Hematopoietic multipotent progenitor cell treated with erythropoietin and hydrocortisone succinate and interleukin-3 and kit ligand, for 8 days (in vitro differentiated cells): ENCODE measurements at regions not wholly inside any gene's neighbourhood (a gene's known extent, or its start where the extent isn't known, plus 50 kb on each side); places are given as distances from the start of the nearest gene placed in this dataset.

ENCODE experiments used
- DNase-seq: peaks from one replicate; pipeline ENCODE4 v3.0.0-alpha.2; 2015

DNA sequence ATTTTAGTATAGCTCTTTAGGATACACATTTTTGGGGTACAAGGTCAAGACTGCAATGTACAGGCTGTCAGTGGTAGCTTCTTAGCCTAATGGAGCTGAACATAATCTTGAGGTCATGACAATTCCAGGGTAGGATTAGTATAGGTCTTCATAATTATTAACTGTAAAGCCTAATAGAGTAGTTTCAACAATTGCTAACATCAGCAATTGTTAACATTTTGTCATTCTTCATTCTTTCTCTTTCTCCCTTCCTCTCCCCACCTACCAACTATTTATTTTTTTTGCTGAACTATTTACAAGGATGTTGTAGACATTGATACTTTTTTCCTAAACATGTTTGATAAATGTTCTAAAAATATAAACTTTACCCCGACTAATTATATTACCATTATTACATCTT is 461.3 kb upstream of the DCC start:
- DNase-seq = no peak

DNA sequence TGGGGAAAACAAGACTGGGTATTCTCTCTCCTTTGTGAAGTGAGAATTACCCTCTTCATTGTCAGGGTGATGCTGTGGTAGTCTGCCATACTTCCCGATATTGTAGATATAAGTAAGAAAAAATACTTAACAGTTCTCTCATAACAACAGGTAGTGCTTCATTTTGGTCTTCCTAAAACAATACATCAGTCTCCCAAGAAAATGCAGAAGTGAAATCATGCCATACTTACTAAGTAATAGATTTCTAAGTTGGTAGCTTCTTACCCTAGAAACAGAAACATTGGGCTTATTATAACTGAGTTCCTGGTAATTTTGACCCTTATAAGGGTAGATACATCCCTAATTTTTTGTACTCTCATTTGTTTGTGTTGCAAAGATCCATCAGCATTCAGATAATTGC is 460.7 kb upstream of the DCC start:
- no peak for DNase-seq

DNA sequence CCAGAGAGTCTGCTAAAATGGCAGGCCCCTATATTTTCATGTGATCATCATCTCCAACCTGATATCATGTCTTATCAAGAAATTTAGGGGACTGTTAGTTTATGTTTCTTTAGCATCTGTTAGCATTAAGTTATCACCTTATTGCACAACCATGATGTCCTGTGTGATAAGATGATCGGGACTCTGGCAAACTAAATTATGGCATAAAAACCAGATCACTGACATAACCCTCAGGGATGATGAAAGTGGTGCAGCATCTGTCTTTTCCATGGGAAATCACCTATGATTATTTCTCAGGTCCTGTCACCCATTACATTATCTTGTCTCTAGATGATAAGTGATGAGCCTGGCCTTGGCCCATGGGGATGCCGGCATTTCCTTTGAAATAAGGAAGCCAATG is 458.6 kb upstream of the DCC start:
- no peak for DNase-seq

DNA sequence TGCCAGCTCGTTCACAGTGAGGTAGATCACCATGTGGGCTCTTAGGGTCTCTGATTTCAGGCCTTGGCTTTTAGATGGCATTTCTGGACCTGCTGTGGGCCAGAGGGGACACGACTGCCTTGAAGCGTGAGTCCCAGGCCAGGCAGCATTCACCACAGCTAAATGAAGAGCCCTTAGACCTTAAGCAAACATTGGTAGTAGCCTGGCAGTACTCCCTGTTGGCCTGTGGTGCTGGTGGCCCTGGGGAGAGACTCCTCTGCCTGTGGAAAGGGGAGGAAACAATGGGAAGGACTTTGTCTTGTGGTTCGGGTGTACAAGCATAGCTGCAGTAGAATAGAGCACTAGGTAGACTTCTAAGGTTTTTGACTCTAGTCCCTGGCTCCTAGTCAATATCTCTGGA is 456.0 kb upstream of the DCC start:
- DNase-seq = no peak

DNA sequence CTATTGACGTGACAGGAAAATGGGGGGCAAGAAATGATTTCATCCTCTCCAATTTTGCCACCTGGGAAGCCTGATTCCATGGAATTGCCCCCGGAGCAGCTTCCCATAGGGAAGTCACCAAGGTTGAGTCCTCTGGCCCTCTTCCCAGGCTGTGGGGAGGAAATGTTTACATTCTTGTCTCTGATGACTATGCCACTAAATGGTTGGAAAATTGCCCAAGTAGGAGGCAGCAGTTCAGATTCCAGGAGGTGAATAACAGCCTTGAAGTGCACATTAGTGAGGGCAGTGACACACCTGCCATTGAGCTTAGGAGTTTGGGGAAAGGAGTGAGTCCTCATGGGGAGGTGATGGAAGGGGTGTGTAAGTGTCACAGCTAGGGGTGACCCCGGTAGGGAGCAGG is 449.2 kb upstream of the DCC start:
- no peak for DNase-seq

DNA sequence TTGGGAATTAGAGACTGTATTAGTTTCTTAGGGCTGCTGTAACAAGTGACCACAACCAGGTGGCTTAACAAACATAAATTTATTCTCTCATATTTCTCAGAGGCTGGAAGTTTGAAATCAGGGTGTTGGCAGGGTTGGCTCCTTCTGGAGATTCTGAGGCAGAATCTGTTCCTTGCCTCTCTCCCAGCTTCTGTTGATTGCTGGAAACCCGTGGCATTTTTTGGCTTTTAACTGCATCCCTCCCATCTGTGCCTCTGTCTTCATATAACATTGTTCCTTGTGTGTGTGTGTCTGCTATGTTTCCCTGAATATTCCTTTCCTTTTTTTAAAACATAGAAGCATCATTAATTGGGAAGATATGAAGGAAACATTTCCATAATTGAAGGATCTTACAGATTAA is 448.1 kb upstream of the DCC start:
- no peak for DNase-seq

DNA sequence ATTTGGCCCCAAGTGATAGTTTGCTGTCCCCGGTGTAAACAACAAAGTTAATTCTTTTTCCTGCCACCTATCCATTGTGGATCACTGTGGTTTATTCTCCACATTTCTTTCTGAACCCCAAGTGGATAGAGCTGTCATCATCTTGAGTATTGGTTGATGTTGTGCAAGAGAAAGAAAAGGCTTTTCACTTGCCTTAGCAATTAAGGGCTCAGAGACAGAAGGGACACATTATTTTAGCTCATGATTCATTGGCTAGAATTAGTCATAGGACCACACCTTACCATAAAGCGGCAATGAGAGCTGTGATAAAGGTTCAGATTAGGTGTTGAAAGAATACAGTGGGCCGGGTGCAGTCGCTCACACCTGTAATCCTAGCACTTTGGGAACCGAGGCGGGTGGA is 442.1 kb upstream of the DCC start:
- no peak for DNase-seq

DNA sequence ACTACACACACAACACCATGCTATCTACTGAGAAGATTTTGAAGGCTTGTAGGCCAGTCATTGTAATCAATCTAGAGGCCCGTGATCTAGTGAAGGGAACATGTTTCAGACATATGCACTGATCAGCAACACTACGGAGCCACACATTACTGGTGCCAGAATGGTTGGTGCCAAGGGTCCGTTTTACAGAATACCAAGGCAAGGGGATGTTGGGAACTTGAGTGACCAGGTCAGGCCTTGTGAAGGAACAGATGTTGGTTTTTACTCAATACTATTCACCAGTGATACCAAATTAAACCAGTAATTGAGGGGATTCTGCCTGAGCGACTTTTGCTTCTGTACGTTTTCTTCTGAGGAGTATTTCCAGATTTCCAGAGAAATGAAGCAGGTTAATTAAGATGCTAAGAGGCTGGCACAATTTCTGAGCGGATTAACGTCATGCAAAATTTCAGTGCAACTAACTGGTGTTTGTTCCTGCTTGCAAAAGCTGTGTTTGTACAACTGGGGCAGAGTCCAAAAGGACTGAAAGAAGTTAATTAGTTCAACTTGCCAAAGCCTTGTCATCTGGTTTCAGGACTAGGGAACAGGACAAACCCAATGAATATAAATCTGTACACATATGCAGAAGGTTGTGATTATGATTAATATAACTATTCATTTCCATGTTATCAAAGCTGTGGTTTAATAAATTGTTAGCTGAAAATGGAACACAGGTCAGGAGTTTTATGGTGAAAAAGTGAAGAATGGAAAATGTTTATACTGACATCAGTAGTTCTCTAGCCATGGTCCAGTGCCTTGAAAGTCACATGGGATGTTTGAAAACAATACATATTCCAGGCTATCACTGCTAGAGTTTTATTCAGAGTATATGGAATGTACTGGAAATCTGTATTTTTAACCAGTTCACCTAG is 432.1 kb upstream of the DCC start:
- no peak for DNase-seq

DNA sequence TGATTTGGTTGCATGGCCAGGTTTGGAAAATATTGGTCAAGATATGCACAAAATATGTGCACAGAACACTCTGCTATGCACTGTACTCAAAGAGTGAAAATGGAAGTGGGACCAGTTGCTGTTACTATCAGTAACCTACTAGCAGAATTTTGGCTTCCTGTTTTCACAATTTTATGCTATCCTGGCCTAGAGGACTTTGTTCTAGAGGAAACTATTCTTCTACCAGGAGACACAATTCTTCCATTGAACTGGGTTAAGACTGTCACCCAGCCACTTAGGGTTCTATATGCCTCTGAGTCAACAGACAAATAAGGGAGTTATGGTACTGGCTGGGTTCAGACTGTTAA is 431.4 kb upstream of the DCC start:
- DNase-seq = no peak

DNA sequence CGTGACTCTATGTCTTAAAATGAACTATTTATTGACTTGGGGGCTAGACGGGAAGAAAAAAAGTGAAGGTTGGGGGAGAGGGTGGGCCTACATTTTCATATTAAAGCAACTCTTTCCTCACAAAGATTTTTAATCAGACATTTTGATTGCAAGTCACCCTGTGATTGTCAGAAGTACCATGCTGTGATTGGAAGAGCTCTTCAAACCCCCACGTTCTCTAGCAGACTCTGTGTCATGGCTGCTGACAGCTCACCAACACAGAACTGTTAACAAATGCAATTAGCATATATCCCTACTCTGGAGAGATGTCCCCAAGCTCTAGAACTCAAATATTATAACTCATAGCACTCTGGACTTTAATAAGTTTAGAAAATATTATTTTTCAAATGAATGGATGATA is 428.4 kb upstream of the DCC start:
- no peak for DNase-seq

DNA sequence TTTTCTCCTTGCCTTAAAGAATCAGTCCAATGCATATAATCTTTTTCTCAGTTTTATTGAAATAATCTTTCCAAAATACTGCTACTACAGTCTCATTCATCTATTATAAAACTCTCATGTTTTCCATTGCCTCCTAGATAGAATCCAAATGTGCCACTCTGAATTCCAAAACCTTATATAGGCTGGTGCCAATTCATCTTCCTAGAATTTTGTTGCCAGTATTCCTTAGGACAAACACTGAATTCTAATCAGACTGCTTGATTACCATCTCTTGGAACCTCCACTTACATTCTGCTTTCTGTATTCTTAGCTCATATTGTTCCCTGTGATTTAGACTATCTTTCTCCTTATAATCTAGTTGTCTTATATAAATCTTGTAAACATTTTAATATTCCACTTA is 427.6 kb upstream of the DCC start:
- DNase-seq = no peak

DNA sequence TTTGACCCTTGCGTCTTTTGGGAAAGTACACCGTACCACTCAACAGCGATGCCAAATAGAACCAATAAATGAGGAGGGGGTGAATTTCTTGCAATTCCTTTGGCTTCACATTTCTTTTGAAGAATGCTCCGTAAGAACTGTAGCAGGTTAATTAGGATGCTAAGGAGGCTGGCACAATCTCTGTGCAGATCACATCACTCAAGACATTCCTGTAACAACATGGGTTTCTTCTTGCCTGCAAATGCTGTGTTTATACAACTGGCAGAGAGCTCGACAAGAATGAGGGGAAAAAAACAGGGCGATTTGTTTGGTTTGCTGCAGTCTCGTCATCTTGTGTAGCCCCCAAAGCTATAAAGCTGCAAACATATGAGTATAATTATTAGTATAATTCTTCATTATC is 424.8 kb upstream of the DCC start:
- no peak for DNase-seq

DNA sequence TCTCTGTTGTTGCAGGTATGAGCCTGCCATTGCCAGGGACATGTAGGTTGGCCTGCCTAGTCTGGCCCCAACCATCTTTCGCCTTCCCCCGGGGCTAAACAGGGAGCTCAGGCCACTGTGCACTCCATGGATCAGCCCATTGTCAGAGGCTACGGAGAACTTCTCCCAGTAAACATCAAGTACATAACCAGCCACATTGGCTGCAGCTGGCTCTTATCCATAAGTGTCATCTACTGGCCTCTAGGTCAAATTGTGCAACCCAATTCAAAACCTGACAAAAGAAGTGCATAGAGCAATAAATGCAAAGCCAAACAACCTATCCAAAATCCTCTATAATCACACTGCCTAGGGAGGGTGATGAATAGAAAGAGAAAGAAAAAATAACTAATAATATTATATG is 418.1 kb upstream of the DCC start:
- no peak for DNase-seq

DNA sequence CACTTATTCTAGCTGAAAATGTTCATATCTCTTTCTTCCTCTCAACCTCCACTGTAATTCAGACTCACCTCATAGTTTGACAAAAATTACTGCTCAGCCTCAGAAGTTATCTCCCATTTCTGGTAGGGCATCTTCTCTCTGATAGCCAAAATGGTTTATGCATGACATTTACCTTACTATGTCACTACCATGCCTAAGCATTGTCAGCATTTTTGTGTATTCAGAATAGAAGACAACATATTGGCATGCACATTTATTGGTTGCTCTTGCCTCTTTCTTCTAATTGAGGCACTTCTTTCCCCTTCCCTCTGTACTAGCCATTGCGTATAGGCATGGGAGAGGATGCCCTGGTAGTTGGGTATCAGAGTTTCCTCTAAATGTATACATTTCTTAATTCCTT is 406.1 kb upstream of the DCC start:
- DNase-seq = no peak

DNA sequence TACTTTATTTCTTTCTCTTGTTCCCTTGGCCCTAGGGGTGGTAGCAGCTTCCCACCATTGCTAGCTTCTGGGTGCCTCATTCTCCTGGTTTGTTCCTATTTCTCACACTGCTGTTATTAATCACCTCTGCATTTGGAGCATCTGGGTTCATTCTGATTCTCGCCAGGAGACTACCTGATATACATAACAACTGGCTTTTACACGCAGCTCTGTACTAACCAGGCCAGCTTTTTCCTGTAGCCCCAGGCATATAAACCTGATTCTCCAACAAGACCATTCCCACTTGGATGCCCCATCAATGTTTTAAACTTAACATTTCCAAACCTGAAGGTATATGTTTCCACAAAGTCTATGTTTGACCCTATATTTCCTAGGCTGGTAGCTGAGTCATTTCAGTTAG is 403.9 kb upstream of the DCC start:
- no peak for DNase-seq

DNA sequence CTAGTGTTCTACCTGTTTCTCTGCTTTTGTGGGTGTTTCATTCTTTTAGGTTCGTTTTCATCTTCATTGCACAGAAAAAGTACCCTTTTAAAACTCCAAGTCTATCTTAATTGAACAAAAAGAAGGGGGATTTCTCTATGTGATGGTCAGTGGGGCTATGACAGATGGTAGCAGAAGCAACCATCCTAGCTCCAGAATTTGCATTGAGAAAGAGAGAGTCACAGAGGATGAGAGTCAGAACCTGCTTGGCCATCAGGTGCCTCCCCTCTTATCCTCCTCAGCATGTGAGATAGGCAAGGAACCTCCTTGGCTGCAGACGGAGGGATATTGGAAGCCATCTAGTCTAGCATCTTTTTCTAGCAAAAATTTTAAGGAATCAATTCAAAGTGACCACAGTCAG is 398.0 kb upstream of the DCC start:
- no peak for DNase-seq

DNA sequence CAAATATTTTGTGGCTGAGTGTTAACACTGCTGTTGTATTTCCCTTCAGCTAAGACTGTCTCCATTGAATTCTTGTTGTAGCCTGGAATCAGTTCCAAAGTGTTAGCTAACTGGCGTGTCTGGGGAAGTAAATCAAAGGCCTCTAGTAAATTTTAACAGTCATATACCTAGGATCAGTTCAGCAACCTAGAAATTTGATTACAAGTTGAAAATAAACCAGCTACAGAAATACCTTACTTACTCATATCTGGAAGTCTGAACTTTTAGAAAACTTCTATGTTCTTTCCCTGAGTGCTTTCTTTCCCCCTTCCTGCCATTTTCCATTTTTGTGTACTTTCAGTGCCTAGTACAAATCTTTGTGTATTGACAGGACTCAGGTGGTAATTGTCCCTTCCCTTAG is 396.7 kb upstream of the DCC start:
- DNase-seq = no peak

DNA sequence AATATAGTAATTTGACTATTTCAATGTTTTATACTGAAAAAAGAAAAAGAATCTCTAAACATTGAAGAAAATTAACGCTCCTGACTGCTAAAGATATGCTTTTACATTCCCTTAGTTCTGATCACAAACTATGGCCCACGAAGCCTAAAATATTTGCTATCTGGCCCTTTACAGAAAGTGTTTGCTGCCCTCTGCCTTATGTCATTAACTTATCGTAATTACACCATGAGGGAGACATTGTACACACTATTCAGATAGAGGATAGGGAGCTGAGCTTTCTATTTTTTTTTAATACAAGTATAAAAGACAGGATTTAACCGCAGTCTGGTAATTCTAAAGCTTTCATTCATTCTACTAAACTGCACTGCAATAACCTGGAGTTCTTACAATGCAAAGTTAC is 393.1 kb upstream of the DCC start:
- DNase-seq = no peak

DNA sequence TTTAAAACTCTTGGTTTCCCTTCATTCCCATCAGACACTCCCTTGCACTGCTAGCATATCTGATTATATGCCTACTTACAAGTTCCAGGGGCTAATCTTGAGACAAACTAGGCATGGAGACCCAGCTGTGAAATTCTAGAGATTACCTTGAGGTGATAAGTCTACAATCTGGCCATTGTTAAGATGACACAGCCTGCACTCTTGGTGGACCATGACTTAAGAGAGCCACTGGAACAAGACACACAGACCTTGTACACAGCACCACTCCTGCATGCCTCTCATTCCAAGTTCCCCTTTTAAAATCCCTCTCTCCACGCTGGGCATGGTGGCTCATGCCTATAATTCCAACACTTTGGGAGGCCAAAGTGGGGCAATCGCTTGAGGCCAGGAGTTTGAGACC is 387.2 kb upstream of the DCC start:
- DNase-seq = no peak

DNA sequence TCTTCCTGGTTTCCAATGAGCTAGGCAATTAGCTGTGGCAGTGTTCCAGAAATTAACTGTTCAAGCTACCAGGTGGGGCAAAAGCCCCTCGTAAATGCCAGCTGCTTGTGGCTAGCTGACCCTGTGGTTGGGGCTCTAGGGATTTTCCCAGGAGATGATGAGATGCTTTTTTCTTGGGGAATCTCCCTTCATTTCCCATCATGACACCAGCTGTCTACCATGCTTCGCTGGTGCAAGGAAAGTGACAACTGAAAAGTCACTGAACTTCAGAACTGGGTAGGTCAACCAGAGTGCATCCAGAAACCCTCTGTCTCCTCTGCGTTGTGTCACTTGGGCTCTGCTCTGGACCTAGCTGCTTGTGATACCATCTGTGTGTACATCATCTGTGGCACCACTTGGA is 386.5 kb upstream of the DCC start:
- DNase-seq = no peak

DNA sequence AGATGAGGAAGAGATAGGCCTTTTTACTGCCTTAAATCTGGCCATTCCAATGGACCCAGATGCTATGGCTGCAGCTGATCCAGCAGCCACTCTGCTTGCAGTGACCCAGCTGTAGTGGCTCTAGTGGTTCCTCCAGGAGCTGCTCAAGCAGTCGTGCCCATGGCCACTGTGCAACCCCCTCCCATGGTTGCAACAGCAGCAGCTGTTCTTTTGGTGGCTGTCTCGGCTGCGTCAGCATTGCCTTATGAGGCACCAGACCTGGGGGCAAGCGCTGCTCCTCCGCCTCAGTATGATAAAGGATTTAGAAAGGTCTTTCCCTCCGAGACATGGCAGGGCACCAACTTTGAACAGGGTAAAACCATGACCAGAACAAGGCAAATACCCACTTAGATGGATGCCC is 384.9 kb upstream of the DCC start:
- no peak for DNase-seq

DNA sequence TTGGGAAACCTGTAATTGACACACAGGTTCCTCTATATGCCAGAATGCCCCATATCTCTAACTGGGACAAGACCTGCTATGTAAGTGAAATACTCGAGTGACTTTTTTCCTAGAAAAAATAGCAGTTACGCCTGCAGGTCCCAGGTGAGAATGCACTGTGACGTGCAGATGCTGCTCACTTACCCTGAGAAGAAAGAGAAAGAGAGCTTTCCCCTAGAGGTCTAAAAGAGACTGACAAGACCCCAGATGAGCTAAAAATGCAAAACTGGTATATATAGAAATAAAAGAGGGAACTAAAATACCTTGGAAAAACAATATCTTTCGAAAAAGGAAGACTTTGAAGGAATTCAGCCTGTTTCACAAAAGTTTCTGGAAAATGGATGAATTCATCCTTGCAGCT is 383.0 kb upstream of the DCC start:
- DNase-seq = no peak

DNA sequence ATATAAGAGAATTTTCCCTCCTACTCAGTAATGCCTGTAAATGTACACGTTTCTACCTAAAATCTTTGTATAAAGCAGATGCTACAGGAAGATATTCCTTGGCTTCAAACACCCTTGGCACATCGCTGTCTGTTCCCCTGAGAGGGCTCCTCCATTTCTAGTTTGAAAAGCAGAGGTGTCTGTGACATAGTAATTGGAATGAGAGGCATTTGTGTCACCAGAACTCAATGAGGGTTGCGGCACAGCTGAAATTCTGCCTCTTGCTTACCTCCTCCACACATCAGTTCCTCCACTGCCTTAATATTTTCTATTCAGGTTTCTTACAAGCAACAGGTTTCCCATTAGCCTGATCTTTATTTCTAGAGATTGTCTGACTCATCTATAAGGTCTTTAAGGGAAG is 359.9 kb upstream of the DCC start:
- DNase-seq = no peak

DNA sequence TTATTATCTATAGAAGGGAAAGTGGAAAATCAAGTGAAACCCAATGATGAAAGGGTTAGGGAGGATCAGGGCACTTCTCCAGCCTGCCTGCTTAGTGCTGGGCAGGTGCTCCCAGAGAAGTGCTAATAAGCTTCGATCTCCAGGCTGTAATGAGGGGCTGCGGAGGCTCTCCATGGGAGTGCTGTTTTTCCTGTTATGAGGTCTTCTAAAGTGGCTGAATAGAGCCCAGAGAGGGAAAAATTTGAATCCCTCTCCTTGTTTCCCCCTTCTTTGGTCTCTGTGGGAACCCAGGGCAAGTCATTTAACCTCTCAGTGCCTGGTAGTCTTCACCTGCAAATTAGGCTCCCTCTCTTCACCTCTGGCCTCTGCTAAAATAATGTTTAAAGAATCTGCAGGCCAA is 351.7 kb upstream of the DCC start:
- DNase-seq = no peak

DNA sequence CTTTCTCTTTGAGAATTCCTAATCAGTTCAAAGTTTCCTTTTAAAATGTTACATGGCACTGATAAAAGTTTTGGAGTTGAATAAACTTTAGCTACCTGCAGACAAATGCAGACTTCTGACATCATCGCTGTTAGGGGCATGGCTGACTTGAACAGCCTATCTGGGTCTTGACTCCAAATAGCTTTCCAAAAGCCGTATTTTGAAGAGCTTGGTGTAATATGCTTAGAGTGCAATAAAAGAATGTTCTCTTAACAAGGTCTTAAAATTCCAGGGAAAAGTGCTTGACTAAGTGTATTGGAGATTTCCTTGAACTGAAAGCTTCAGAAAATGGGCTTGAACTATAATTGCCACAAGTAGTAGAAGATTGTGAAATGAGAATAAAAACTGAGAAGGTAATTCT is 342.9 kb upstream of the DCC start:
- DNase-seq = no peak

DNA sequence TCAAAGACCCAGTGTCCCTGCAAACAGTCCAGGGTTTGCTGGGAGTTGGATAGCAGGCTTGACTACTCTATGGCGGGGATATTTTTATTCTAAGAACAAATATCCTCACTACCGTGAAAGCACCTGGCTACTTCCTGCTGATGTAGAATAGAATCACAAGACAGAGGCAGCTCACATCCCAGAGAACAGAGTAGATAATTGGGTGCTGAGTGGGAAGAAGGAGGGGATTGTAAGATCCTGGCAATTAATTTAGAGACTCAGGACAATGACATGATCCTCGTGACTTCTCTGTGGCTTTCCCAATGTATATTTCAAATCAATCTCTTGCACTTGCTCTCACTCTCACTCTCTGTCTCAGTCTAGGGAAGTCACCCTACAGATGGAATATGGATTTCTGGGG is 341.9 kb upstream of the DCC start:
- no peak for DNase-seq
